ENCODE measurements at regions not wholly inside any gene's neighbourhood (a gene's known extent, or its start where the extent isn't known, plus 50 kb on each side); places are given as distances from the start of the nearest gene placed in this dataset.
"Not testable (repeated sequence)": the region's sequence is repeated elsewhere in the genome, so short reads cannot be mapped to it uniquely, and the experiment has no call there.

DNA sequence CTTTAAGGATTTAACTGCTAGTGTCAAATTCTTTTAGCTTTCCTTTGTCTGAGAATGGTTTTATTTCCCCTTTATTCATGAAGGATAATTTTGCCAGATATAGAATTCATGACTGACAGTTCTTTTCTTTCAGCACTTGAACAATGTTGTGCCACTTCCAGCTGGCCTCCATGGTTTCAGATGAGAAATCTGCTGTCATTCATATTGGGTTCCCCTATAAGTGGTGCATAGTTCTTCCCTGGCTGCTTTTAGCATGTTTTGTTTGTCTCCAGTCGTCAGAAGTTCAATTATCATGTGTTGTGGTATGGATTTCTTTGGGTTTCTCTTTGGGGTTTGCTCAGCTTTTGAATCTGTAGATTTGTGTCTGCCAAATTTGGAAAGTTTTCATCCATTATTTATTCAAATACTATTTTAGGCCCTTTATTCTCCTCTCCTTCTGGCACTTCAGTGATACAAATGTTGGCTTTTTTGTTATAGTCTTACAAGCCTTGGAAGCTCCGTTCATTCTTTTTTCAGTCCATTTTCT, 76.3 kb upstream of the TGM3 start:
- H3K36me3 Mint-ChIP-seq (ENCODE audit: unreplicated experiment): peaks cover 6% of the 10 kb centered on the region
- no peak for DNase-seq
- H3K27me3 Mint-ChIP-seq (ENCODE audit: unreplicated experiment): no peaks in the 10 kb centered on the region
- no peaks in the 10 kb centered on the region for H3K4me1 Mint-ChIP-seq (ENCODE audit: low read depth, unreplicated experiment)
- TF ChIP-seq, protein P1, sequence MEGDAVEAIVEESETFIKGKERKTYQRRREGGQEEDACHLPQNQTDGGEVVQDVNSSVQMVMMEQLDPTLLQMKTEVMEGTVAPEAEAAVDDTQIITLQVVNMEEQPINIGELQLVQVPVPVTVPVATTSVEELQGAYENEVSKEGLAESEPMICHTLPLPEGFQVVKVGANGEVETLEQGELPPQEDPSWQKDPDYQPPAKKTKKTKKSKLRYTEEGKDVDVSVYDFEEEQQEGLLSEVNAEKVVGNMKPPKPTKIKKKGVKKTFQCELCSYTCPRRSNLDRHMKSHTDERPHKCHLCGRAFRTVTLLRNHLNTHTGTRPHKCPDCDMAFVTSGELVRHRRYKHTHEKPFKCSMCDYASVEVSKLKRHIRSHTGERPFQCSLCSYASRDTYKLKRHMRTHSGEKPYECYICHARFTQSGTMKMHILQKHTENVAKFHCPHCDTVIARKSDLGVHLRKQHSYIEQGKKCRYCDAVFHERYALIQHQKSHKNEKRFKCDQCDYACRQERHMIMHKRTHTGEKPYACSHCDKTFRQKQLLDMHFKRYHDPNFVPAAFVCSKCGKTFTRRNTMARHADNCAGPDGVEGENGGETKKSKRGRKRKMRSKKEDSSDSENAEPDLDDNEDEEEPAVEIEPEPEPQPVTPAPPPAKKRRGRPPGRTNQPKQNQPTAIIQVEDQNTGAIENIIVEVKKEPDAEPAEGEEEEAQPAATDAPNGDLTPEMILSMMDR (IDR thresholded peaks at IDR 0.05; ENCODE audit: partially characterized antibody, unreplicated experiment): no peak
- no peak overlapping the region for H3K27ac Mint-ChIP-seq (ENCODE audit: unreplicated experiment)
- H3K4me3 Mint-ChIP-seq (ENCODE audit: unreplicated experiment): no peak overlapping the region
- H3K9me3 Mint-ChIP-seq (ENCODE audit: unreplicated experiment): peaks cover 4% of the 10 kb centered on the region

DNA sequence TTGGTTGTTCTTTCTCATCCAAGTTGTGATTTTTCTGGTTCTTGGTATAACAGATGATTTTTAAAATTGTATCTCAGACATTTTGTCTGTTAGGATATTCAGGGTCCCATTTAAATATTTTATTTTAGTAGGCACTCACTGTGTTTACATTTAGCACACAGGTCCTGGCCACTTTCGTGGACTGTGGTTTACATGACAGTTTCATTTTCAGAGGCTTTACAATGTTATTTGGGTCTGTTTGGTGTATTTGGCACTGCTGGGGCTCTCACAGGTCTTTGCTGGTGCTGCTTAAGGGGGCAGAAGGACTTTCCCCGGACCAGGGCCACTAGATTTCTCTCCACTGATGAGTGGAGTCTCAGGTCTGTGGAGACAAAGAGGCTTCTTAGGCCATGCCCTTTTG, 75.5 kb upstream of the TGM3 start:
- Mint-ChIP-seq H3K9me3 (ENCODE audit: unreplicated experiment) (peaks cover 4% of the 10 kb centered on the region), H3K27me3 (ENCODE audit: unreplicated experiment) (no peaks in the 10 kb centered on the region), H3K4me1 (ENCODE audit: low read depth, unreplicated experiment) (no peaks in the 10 kb centered on the region), H3K36me3 (ENCODE audit: unreplicated experiment) (peaks cover 6% of the 10 kb centered on the region), H3K27ac (ENCODE audit: unreplicated experiment) (no peak overlapping the region), H3K4me3 (ENCODE audit: unreplicated experiment) (no peak overlapping the region)
- DNase-seq: no peak
- TF ChIP-seq, protein P1 (IDR thresholded peaks at IDR 0.05; ENCODE audit: partially characterized antibody, unreplicated experiment): no peak

DNA sequence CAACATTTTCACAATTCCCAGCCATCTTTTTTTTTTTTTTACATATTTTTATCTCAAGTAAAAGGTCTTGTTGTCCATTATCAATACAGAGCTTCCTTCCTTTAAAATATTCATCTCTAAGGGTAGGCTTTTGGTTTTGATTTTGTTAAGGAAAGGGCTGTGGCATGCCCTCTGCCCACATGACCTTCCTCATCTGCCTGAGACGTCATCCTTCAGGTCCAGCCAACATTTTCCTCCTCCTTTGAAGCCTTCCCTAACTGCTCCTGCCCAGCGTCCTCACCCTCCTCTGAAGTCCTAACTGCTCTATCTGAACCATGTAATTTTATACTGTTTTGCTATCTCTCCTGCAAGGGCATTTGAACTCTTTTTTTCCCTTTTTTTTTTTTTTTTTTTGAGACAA, 73.9 kb upstream of the TGM3 start:
- Mint-ChIP-seq H3K27me3 (ENCODE audit: unreplicated experiment) (no peaks in the 10 kb centered on the region), H3K9me3 (ENCODE audit: unreplicated experiment) (peaks cover 4% of the 10 kb centered on the region), H3K27ac (ENCODE audit: unreplicated experiment) (no peak overlapping the region), H3K36me3 (ENCODE audit: unreplicated experiment) (peaks cover 6% of the 10 kb centered on the region), H3K4me1 (ENCODE audit: low read depth, unreplicated experiment) (no peaks in the 10 kb centered on the region), H3K4me3 (ENCODE audit: unreplicated experiment) (no peak overlapping the region)
- TF ChIP-seq, protein P1 (IDR thresholded peaks at IDR 0.05; ENCODE audit: partially characterized antibody, unreplicated experiment): no peak
- no peak for DNase-seq

DNA sequence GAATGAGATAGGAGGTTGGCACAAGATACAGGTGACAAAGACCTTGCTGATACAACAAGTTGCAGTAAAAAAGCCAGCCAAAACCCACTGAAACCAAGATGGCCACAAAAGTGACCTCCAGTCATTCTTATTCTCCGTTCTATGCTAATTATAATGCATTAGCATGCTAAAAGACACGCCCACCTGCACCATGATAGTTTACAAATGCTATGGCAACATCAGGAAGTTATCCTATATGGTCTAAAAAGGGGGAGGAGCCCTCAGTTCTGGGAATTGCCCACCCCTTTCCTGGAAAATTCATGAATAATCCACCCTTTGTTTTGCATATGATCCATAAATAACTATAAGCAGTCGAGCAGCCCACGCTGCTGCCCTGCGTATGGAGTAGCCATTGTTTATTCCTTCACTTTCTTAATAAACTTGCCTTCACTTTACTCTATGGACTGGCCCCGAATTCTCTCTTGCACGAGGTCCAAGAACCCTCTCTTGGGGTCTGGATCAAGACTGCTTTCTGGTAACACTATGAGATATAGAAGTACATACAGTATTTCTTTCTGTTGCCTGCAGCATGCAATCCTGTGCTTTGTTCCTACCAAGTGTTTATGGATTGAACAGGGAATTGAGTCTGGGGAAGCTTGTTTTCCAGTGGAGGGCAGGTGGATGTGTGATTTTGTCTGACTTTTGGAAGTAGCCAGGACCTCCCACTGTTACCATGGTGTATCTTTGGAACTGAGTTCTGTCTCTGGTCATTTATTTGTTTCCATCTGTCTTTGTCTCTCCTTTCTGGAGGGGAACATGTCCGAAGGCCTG, 72.0 kb upstream of the TGM3 start:
- H3K9me3 Mint-ChIP-seq (ENCODE audit: unreplicated experiment): peaks cover 4% of the 10 kb centered on the region
- H3K4me3 Mint-ChIP-seq (ENCODE audit: unreplicated experiment): no peak overlapping the region
- no peak for DNase-seq
- H3K36me3 Mint-ChIP-seq (ENCODE audit: unreplicated experiment): peaks cover 6% of the 10 kb centered on the region
- H3K4me1 Mint-ChIP-seq (ENCODE audit: low read depth, unreplicated experiment): no peaks in the 10 kb centered on the region
- H3K27ac Mint-ChIP-seq (ENCODE audit: unreplicated experiment): no peak overlapping the region
- TF ChIP-seq, protein P1 (IDR thresholded peaks at IDR 0.05; ENCODE audit: partially characterized antibody, unreplicated experiment): no peak
- no peaks in the 10 kb centered on the region for H3K27me3 Mint-ChIP-seq (ENCODE audit: unreplicated experiment)

DNA sequence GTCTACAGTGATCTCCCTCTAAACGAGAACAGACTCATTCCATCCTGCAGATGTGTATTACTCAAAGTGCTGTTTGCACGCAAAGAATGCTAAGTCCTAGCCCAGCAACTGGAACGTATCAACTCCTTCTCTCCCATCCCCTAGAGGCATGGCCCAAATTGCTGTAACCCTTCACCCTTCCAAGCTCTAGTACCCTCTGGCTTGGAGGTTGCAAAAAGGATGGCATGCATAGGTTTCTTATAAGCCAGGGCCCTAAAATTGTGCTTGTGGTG, 71.5 kb upstream of the TGM3 start:
- H3K36me3 Mint-ChIP-seq (ENCODE audit: unreplicated experiment): peaks cover 6% of the 10 kb centered on the region
- TF ChIP-seq, protein P1 (IDR thresholded peaks at IDR 0.05; ENCODE audit: partially characterized antibody, unreplicated experiment): no peak
- H3K4me1 Mint-ChIP-seq (ENCODE audit: low read depth, unreplicated experiment): no peaks in the 10 kb centered on the region
- DNase-seq: no peak
- H3K27ac Mint-ChIP-seq (ENCODE audit: unreplicated experiment): no peak overlapping the region
- no peaks in the 10 kb centered on the region for H3K27me3 Mint-ChIP-seq (ENCODE audit: unreplicated experiment)
- H3K4me3 Mint-ChIP-seq (ENCODE audit: unreplicated experiment): no peak overlapping the region
- H3K9me3 Mint-ChIP-seq (ENCODE audit: unreplicated experiment): peaks cover 4% of the 10 kb centered on the region

DNA sequence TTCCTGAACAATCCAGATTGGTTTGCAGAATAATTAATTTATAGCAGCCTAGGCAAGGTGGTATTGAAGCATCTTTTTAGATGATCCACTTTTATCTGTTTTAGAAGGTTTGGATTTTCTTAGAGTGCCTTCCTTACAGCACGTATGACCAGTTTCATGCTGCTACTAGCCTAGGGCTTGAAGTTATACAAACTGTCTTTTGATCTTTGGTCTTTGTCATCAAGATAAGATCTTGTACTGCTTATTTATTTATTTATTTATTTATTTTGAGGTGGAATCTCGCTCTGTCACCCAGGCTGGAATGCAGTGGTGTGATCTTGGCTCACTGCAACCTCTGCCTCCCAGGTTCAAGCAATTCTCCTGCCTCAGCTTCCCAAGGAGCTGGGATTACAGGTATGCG, 68.5 kb upstream of the TGM3 start:
- not testable (repeated sequence) for H3K9me3 Mint-ChIP-seq (ENCODE audit: unreplicated experiment); H3K27me3 Mint-ChIP-seq (ENCODE audit: unreplicated experiment); DNase-seq; H3K36me3 Mint-ChIP-seq (ENCODE audit: unreplicated experiment); H3K4me1 Mint-ChIP-seq (ENCODE audit: low read depth, unreplicated experiment); H3K27ac Mint-ChIP-seq (ENCODE audit: unreplicated experiment); H3K4me3 Mint-ChIP-seq (ENCODE audit: unreplicated experiment)
